H1 (cell line): ENCODE measurements at regions not wholly inside any gene's neighbourhood (a gene's known extent, or its start where the extent isn't known, plus 50 kb on each side); places are given as distances from the start of the nearest gene placed in this dataset.

ENCODE experiments used
- RXRA ChIP-seq: IDR thresholded peaks from 2 replicates; pipeline ENCODE4 v1.6.1; 2011; ENCODE audit warnings: low read depth, mild to moderate bottlenecking, low read length, moderate library complexity; ENCODE audit not compliant: insufficient read depth
- TCF12 ChIP-seq: IDR thresholded peaks from 2 replicates; pipeline ENCODE4 v1.6.1; 2011; ENCODE audit warnings: low read depth, mild to moderate bottlenecking, low read length

DNA sequence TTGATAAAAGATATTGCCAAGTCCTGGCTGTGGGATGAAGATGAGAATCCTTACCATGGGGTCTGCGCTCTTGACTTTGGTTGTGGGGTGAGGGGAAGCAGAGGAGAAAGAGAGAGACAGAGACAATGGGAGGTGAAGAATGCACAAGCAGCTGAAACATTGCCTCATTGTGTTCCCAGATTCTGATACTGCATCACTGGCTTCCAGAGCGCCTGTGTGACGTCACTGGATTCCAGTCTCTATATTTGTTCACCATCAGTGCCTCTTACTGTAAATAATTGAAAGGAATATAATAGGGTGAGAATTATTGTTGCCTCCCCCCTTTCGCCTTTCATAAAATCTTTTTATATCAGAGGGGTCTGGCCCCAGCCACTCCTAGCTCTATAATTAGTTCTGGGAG lies 188.9 kb upstream of the NTF3 start (continued):
- TF ChIP-seq RXRA (no peak), TCF12 (no peak)
